ENCODE measurements at regions not wholly inside any gene's neighbourhood (a gene's known extent, or its start where the extent isn't known, plus 50 kb on each side); places are given as distances from the start of the nearest gene placed in this dataset.

DNA sequence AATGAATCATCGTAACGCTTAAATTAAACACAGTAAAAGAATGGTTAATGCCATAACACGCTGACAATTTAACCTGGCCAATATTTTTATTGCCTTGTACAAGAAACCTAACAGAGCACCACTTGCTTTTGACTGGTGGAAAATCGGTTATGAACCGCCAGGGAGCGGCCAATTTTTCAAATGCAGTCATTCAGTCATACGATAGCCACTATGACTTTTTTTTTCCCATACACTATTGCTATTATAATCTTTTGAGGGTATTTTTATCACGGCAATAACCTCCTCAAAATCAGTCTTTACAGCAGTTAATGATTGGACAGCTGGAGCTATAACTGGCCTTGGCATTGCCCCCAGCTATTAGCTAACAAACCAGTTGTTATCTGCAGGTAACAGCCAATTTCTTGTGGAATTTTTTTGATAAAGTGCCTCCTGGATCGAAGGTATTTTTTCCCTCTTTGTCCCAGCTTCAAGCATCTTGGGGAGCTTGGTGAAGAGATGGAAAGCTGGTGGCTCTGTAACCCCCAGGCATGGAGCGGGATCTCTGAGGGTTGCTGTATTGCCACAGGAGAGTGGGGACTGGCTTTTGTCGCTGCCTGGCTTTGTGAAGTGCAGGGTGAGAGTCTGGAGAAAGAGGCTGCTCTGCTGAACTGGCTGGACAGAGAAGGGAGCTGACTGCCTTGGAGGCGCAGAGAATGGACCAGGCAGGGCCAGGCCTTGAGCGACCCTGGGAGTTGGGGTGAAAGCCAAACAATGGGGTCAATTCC lies 198.4 kb upstream of the ZNF536 start:
- DNase-seq (ENCODE audit: low read depth) = no peak
- H3K4me3 ChIP-seq (ENCODE audit: control insufficient read depth, low read depth, low read length) = no peak overlapping the region
- TF ChIP-seq, protein P1, sequence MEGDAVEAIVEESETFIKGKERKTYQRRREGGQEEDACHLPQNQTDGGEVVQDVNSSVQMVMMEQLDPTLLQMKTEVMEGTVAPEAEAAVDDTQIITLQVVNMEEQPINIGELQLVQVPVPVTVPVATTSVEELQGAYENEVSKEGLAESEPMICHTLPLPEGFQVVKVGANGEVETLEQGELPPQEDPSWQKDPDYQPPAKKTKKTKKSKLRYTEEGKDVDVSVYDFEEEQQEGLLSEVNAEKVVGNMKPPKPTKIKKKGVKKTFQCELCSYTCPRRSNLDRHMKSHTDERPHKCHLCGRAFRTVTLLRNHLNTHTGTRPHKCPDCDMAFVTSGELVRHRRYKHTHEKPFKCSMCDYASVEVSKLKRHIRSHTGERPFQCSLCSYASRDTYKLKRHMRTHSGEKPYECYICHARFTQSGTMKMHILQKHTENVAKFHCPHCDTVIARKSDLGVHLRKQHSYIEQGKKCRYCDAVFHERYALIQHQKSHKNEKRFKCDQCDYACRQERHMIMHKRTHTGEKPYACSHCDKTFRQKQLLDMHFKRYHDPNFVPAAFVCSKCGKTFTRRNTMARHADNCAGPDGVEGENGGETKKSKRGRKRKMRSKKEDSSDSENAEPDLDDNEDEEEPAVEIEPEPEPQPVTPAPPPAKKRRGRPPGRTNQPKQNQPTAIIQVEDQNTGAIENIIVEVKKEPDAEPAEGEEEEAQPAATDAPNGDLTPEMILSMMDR (IDR thresholded peaks at IDR 0.05; ENCODE audit: control insufficient read depth, insufficient read depth, low read depth, low read length, missing control alignments) = no peak

DNA sequence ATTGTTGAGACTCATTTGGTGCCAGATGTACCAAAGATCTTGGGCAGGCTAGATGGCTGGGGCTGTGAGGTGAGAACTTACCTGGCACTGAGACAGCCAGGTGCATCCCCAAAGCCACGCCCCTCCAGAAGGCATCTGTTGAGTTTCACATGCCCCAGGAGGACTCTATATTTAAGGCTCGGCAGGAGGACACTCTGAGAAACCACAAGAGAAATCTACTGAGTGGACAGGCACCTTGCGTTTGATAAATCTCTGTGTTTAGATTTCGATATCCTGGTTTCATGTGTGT lies 197.9 kb upstream of the ZNF536 start:
- TF ChIP-seq, protein P1 (IDR thresholded peaks at IDR 0.05; ENCODE audit: control insufficient read depth, insufficient read depth, low read depth, low read length, missing control alignments) = no peak
- DNase-seq (ENCODE audit: low read depth) = no peak
- H3K4me3 ChIP-seq (ENCODE audit: control insufficient read depth, low read depth, low read length) = no peak overlapping the region

DNA sequence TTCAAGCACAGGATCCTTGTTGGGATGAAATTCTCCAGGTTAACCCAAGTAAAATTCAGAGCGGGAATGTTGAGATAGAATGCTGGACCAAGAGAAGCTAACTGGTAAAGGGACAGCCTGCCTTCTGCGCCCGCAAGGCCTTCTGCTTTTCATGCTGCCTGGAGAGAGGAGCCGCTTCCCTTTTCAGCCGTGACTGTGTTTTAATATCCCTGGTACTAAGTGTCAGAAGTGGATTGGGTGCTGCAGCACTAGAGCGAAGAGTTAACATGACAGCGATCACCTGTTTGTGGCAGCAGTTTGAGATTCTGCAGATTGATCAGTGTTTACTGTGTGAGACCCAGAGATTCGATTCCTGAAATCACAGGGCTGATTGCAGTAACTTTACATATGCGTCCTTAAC lies 197.4 kb upstream of the ZNF536 start:
- TF ChIP-seq, protein P1 (IDR thresholded peaks at IDR 0.05; ENCODE audit: control insufficient read depth, insufficient read depth, low read depth, low read length, missing control alignments) = no peak
- no peak overlapping the region for H3K4me3 ChIP-seq (ENCODE audit: control insufficient read depth, low read depth, low read length)
- no peak for DNase-seq (ENCODE audit: low read depth)

DNA sequence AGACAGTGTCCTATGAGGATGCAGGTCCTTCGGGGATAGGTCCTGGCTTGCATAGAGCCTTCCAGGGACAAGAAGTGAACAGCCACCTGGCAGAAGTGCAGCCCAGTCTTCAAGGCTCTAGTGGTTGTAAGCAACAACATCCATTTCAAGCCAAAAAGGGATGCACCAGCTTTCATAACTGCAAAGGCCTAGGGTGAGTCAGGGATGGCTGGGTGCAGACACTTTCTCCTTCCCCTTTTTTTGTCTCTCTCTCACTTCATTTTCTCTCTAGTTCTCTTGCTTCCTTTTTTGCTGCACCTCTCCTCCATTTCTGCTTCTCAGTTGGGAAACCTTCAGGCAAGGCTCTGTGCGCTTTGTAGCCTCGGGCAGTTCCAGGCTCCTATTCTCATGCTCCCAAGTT lies 196.2 kb upstream of the ZNF536 start:
- DNase-seq (ENCODE audit: low read depth) = no peak
- TF ChIP-seq, protein P1 (IDR thresholded peaks at IDR 0.05; ENCODE audit: control insufficient read depth, insufficient read depth, low read depth, low read length, missing control alignments) = no peak
- H3K4me3 ChIP-seq (ENCODE audit: control insufficient read depth, low read depth, low read length) = no peak overlapping the region

DNA sequence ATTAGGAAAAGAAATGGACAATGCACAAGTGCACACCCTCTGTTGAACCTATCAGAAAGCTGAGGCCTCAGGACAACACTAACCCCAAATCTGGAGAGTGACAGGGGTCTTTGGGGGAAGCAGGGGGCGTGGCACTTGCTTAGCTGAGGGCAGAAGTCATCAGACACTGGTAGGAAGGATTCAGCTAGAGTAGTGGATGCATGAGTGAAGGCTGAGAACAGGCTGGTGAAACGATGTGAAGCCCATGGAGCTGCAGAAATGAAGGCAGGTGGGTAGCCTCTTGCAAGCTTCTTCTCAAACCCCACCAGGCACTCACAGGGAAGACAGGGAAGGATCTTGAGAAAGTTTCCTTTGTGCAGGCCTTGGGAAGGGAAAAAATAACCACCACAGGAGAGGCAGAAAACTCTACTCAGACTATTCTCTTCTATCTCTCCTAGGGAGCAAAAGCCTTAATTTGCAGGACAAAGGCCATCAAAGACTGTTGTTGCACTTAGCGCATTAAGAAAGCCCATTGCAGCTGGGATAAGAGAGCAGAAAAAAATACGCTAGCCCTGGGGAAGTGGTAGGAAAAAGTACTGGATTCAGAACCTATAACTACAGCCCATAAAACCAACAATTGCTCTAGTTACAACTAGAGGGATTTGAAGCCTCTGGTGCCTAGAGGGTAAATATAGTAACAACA lies 193.3 kb upstream of the ZNF536 start:
- no peak overlapping the region for H3K4me3 ChIP-seq (ENCODE audit: control insufficient read depth, low read depth, low read length)
- DNase-seq (ENCODE audit: low read depth) = no peak
- TF ChIP-seq, protein P1 (IDR thresholded peaks at IDR 0.05; ENCODE audit: control insufficient read depth, insufficient read depth, low read depth, low read length, missing control alignments) = no peak

DNA sequence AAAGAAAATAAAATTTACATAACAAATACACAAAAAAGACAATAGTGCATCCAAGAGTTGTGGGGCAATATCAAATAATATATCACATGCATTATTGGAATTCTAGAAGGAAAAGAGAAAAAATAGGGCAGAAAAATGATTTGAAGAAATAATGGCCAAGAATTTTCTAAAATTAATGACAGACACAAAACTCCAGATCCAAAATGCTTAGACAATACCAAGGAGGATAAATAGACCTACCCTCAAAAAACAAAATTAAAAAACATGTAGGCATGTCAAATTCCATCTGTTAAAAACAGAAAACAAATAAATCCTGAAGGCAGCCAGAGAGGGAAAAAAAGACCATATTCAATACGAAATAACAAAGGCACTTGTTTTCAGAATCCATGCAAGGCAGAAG lies 191.5 kb upstream of the ZNF536 start:
- TF ChIP-seq, protein P1 (IDR thresholded peaks at IDR 0.05; ENCODE audit: control insufficient read depth, insufficient read depth, low read depth, low read length, missing control alignments) = no peak
- no peak for DNase-seq (ENCODE audit: low read depth)
- H3K4me3 ChIP-seq (ENCODE audit: control insufficient read depth, low read depth, low read length) = no peak overlapping the region
